Suprapubic skin (tissue), 4 donors: ENCODE measurements at regions not wholly inside any gene's neighbourhood (a gene's known extent, or its start where the extent isn't known, plus 50 kb on each side); places are given as distances from the start of the nearest gene placed in this dataset.
A peak's percentile ranks its signal among the peaks of the same experiment; 100 is the strongest.

Experiments used
- DNase-seq, 2 donors: peaks; one replicate each; pipeline ENCODE4 v3.0.0-alpha.2; 2019; ENCODE audit warnings: low spot score in 2 of 2
- H3K27ac ChIP-seq: fragments of 200-600 bp; sonication (generic); one replicate; pipeline ENCODE4 v1.5.1; 2019
- H3K27me3 ChIP-seq: fragments of 200-600 bp; sonication (generic); one replicate; pipeline ENCODE4 v1.5.1; 2019
- H3K36me3 ChIP-seq: fragments of 200-600 bp; sonication (generic); one replicate; pipeline ENCODE4 v1.5.1; 2019
- H3K4me1 ChIP-seq: fragments of 200-600 bp; sonication (generic); one replicate; pipeline ENCODE4 v1.5.1; 2019
- H3K4me3 ChIP-seq: fragments of 200-600 bp; sonication (generic); one replicate; pipeline ENCODE4 v1.5.1; 2019; ENCODE audit warnings: mild to moderate bottlenecking
- H3K9me3 ChIP-seq: fragments of 200-600 bp; sonication (generic); one replicate; pipeline ENCODE4 v1.5.1; 2019
- EP300 ChIP-seq: sonication (generic); formaldehyde crosslinking; IDR thresholded peaks from one replicate; pipeline ENCODE4 v1.6.1; 2017; ENCODE audit warnings: antibody characterized with exemption
- POLR2A ChIP-seq, 2 donors: fragments of 450-650 bp; IDR thresholded peaks; one replicate each; pipeline ENCODE4 v1.6.1; 2017; ENCODE audit warnings: antibody characterized with exemption in 2 of 2, mild to moderate bottlenecking in 2 of 2, moderate library complexity in 2 of 2
- POLR2AphosphoS5 ChIP-seq, 3 donors: sonication (generic); formaldehyde crosslinking; IDR thresholded peaks; one replicate each; pipeline ENCODE4 v1.6.1; 2017; ENCODE audit warnings: antibody characterized with exemption in 3 of 3
- WGBS: methylation state at CpG from one replicate; pipeline ENCODE4 v1.1.5; 2018; 5-methylcytosine and 5-hydroxymethylcytosine counted together
- TF ChIP-seq, protein P1 (sequence below), 2 donors: fragments of 200-600 bp in 1 of 2; fragments of 450-650 bp in 1 of 2; sonication (generic) in 1 of 2; IDR thresholded peaks; one replicate each; pipeline ENCODE4 v1.5.1; 2016 to 2019; ENCODE audit warnings: antibody characterized with exemption in 2 of 2, mild to moderate bottlenecking in 1 of 2, moderate library complexity in 1 of 2

DNA sequence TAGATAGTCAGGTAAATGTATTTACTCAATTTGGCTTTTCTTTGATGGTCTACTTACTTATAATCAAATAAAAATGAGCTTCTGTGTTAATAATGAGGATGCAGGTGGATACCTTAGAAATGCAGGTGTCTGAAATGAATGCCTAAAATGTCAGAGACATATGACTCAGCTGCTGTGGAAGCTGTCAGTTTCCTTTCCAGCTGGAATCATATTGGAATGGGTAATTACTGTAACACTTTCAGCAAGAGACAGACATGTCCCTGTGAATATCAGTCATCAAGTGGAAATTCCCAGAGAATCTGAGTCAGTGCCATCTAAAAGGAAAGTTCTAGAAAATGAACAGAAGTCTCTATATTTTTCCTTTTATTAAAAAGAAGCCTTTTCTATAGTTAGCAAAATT, 783.0 kb upstream of the AADAT start:
- Histone ChIP-seq H3K4me3 (no peak overlapping the region), H3K27me3 (no peaks in the 10 kb centered on the region), H3K9me3 (no peaks in the 10 kb centered on the region), H3K4me1 (no peaks in the 10 kb centered on the region), H3K27ac (no peak overlapping the region), H3K36me3 (no peaks in the 10 kb centered on the region)
- TF ChIP-seq EP300 (no peak), POLR2A (IDR thresholded peaks at IDR 0.05) (no peak), POLR2AphosphoS5 (IDR thresholded peaks at IDR 0.05) (no peak)
- TF ChIP-seq, protein P1, sequence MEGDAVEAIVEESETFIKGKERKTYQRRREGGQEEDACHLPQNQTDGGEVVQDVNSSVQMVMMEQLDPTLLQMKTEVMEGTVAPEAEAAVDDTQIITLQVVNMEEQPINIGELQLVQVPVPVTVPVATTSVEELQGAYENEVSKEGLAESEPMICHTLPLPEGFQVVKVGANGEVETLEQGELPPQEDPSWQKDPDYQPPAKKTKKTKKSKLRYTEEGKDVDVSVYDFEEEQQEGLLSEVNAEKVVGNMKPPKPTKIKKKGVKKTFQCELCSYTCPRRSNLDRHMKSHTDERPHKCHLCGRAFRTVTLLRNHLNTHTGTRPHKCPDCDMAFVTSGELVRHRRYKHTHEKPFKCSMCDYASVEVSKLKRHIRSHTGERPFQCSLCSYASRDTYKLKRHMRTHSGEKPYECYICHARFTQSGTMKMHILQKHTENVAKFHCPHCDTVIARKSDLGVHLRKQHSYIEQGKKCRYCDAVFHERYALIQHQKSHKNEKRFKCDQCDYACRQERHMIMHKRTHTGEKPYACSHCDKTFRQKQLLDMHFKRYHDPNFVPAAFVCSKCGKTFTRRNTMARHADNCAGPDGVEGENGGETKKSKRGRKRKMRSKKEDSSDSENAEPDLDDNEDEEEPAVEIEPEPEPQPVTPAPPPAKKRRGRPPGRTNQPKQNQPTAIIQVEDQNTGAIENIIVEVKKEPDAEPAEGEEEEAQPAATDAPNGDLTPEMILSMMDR (IDR thresholded peaks at IDR 0.05) = no peak
- no peak for DNase-seq

DNA sequence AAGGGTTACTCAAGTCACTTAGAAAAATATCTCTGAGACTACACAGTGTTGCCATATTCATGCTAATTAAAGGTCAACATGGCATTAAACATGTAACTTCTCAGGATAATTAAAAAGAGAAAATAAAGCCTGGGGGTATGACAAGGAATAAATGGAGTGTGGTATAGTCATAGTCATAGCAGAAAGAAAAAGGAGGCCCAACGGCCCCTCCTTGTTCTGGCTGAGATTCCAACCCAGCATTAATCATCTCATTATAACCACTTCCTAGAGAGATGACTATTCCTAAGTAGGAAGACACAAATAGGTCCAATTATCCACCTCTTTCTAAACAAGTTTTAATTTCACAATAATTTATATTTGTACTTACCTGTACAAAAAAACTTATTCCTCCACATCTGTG, 778.4 kb upstream of the AADAT start:
- Histone ChIP-seq H3K27me3 (no peaks in the 10 kb centered on the region), H3K27ac (no peak overlapping the region), H3K4me1 (no peaks in the 10 kb centered on the region), H3K36me3 (no peaks in the 10 kb centered on the region), H3K9me3 (no peaks in the 10 kb centered on the region), H3K4me3 (no peak overlapping the region)
- DNase-seq = no peak
- TF ChIP-seq EP300 = no peak
- TF ChIP-seq POLR2AphosphoS5 (IDR thresholded peaks at IDR 0.05) = no peak
- TF ChIP-seq, protein P1 (IDR thresholded peaks at IDR 0.05) = no peak
- TF ChIP-seq POLR2A (IDR thresholded peaks at IDR 0.05) = no peak
- WGBS = 18% methylated on average over 1 of the region's 1 CpG

DNA sequence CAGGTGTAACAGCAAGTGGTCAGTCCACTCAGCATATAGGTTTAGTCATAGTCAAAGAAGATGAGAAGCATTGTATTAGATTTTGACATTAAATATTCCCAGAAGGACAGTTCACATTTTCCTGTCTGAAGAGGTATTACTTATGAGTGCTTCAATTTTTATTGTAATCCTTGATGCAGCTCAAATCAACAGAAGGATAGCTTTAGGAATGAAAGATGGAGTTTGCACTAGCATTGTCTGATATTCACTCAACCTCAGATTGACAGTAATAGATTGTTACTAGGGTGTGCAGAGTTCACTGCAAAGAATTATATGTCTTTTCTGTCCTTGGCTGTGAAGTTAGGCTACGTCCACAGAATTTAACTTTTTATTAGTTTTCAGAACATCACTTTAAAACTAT, 764.3 kb upstream of the AADAT start:
- no peak overlapping the region for H3K4me3 ChIP-seq
- no peaks in the 10 kb centered on the region for H3K36me3 ChIP-seq
- H3K4me1 ChIP-seq = no peaks in the 10 kb centered on the region
- WGBS = 51% methylated on average over 1 of the region's 1 CpG
- no peaks in the 10 kb centered on the region for H3K27me3 ChIP-seq
- no peak for DNase-seq
- H3K9me3 ChIP-seq = no peaks in the 10 kb centered on the region
- TF ChIP-seq, protein P1 (IDR thresholded peaks at IDR 0.05) = no peak
- TF ChIP-seq POLR2AphosphoS5 (IDR thresholded peaks at IDR 0.05) (no peak), EP300 (no peak), POLR2A (IDR thresholded peaks at IDR 0.05) (no peak)
- H3K27ac ChIP-seq = no peak overlapping the region

DNA sequence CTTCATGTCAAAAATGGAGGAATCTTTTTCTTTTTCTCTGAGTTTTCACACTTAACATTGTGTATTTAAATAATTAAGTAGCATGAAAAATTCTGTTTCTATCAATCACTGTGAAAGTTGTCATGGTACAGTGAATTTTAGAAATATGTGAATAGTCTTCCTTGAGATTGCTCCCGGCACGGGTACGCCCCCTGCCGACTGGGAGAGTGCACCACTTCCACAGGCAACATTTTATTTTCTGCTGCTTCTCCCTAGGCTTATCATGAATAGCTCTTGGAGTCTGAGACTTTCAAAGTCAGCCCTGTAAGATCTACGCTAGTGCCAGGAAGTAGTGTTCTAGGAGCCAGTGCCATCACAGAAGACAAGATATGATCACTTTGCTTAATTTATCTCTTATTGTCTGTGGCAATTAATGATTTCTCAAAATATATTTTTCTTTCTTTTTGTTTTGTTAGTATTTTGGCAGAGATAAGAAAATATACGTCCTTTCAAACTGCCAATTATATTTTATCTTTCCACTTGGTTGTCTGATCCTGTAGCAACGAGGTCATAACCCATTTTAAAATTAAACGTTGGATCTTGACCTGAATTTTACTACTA, 763.8 kb upstream of the AADAT start:
- Histone ChIP-seq H3K9me3 (no peaks in the 10 kb centered on the region), H3K27ac (no peak overlapping the region), H3K4me3 (no peak overlapping the region), H3K4me1 (no peaks in the 10 kb centered on the region), H3K36me3 (no peaks in the 10 kb centered on the region), H3K27me3 (no peaks in the 10 kb centered on the region)
- no peak for DNase-seq
- TF ChIP-seq, protein P1 (IDR thresholded peaks at IDR 0.05) = peak in 1 of 2 donors; percentile 48
- TF ChIP-seq EP300 = no peak
- WGBS = 20% methylated on average over 8 of the region's 8 CpGs

DNA sequence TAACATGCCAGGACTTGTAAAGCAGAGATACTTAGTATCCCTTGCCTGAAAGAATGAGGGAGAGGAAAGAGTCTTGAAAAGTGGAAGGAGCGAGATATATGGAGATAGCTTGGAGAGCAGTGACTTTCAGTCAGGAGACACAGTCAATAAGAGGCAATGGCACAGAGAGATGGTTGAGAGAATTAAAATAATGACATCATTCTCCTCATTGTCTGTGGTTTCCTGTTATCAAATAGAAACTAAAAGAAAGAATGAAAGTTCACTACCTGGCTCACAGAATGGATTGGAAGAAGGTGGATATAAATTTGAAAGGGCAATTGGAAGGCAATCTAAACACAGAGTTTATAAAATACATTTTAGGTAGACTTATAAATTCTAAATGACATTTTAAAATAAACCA, 760.2 kb upstream of the AADAT start:
- TF ChIP-seq POLR2AphosphoS5 (IDR thresholded peaks at IDR 0.05) = no peak
- no peak for TF ChIP-seq POLR2A (IDR thresholded peaks at IDR 0.05)
- TF ChIP-seq, protein P1 (IDR thresholded peaks at IDR 0.05) = no peak
- no peak for TF ChIP-seq EP300
- H3K4me3 ChIP-seq = no peak overlapping the region
- DNase-seq = no peak
- H3K9me3 ChIP-seq = no peaks in the 10 kb centered on the region
- H3K4me1 ChIP-seq = no peaks in the 10 kb centered on the region
- 85% methylated on average over 1 of the region's 1 CpG for WGBS
- H3K36me3 ChIP-seq = no peaks in the 10 kb centered on the region
- no peak overlapping the region for H3K27ac ChIP-seq
- H3K27me3 ChIP-seq = no peaks in the 10 kb centered on the region
